ENCODE measurements at regions not wholly inside any gene's neighbourhood (a gene's known extent, or its start where the extent isn't known, plus 50 kb on each side); places are given as distances from the start of the nearest gene placed in this dataset.

DNA sequence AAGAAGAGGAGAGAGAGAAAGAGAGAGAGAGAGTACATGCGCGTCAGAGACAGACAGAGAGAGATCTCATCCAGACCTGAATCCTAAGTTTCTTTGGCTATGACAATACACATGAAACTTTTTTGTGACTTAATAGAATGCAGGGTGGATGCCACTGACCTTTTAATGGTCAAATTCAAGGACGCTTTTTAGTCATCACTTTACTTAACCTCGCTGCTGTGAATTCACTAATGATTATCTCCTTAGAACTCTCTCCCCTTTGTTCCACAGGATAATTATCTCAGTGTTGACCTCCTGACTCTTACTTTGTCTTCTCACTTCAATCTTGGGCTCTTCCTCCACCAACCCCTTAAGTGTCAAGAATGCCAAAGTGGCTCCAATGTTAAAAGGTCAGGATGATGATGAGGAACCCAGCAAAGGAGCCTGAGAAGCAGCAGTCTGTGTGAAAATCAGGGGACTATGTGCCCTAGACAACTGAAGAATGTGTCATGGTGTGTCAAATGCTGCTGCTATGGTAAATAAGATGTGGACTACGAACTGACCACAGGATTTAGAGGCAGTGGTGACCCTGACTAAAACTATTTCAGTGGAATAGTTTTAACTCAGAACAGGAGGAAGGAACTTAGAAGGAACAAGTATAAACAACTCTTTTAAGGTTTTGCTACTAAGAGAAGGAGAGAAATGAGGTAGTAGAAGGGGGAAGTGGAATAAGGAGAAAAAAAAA, 382.1 kb downstream of the ZEB2 start:
- ChIA-PET POLR2A (no interaction called here), CTCF (no interaction called here)
- H3K27ac ChIP-seq (ENCODE audit: extremely low read depth, low read depth, low read length), result no peak overlapping the region
- H3K4me1 ChIP-seq (ENCODE audit: control insufficient read depth, insufficient read depth, low read length), result no peaks in the 10 kb centered on the region
- no peaks in the 10 kb centered on the region for H3K9me3 ChIP-seq (ENCODE audit: control insufficient read depth, insufficient read depth, low read depth, low read length)
- no peak overlapping the region for H3K4me3 ChIP-seq (ENCODE audit: low read depth, low read length)
- H3K36me3 ChIP-seq (ENCODE audit: control insufficient read depth in 2 of 2, insufficient read depth in 1 of 2, low read length in 2 of 2), result no peaks in the 10 kb centered on the region
- no peak for TF ChIP-seq ZNF248 (tag by site-specific recombination; IDR thresholded peaks at IDR 0.05)
- TF ChIP-seq ZNF324 (tag by site-specific recombination; IDR thresholded peaks at IDR 0.05), result no peak
- no peak for TF ChIP-seq ZNF610 (tag by site-specific recombination; IDR thresholded peaks at IDR 0.05; ENCODE audit: borderline replicate concordance)
- TF ChIP-seq ZNF704 (tag by site-specific recombination; IDR thresholded peaks at IDR 0.05), result no peak
- TF ChIP-seq ZNF596 (tag by site-specific recombination; IDR thresholded peaks at IDR 0.05), result peak; percentile 12; the same call in 1 of the 2 replicates

DNA sequence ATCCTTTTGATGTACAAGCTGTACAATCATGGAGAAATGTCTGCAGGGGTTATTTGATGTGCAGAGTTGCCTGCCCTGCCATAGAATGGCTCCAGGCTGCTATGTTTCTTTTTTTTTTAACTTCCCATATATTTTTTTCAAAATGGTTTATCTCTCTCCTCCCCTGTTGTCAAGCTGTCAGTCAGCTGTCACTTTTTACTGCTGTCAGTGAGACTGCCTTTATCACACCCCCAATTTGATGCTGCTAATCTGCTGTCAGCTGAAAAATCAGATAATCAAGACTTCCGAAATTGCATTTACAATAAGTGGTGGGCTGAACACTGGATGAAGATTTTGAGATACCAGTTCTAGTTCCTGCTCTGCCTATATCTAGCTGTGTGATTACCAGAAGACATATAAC, 382.6 kb downstream of the ZEB2 start:
- no peaks in the 10 kb centered on the region for H3K9me3 ChIP-seq (ENCODE audit: control insufficient read depth, insufficient read depth, low read depth, low read length)
- no peaks in the 10 kb centered on the region for H3K36me3 ChIP-seq (ENCODE audit: control insufficient read depth in 2 of 2, insufficient read depth in 1 of 2, low read length in 2 of 2)
- POLR2A ChIA-PET, result no interaction called here
- H3K4me3 ChIP-seq (ENCODE audit: low read depth, low read length), result no peak overlapping the region
- no peaks in the 10 kb centered on the region for H3K4me1 ChIP-seq (ENCODE audit: control insufficient read depth, insufficient read depth, low read length)
- CTCF ChIA-PET, result no interaction called here
- TF ChIP-seq, protein P1, sequence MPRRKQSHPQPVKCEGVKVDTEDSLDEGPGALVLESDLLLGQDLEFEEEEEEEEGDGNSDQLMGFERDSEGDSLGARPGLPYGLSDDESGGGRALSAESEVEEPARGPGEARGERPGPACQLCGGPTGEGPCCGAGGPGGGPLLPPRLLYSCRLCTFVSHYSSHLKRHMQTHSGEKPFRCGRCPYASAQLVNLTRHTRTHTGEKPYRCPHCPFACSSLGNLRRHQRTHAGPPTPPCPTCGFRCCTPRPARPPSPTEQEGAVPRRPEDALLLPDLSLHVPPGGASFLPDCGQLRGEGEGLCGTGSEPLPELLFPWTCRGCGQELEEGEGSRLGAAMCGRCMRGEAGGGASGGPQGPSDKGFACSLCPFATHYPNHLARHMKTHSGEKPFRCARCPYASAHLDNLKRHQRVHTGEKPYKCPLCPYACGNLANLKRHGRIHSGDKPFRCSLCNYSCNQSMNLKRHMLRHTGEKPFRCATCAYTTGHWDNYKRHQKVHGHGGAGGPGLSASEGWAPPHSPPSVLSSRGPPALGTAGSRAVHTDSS (tag by site-specific recombination; IDR thresholded peaks at IDR 0.05), result no peak
- TF ChIP-seq ZNF837 (tag by site-specific recombination; IDR thresholded peaks at IDR 0.05), result no peak
- no peak for TF ChIP-seq ZNF169 (tag by site-specific recombination; IDR thresholded peaks at IDR 0.05)
- no peak overlapping the region for H3K27ac ChIP-seq (ENCODE audit: extremely low read depth, low read depth, low read length)

- POLR2A ChIA-PET, result no interaction called here
- CTCF ChIA-PET, result no interaction called here
- H3K9me3 ChIP-seq (ENCODE audit: control insufficient read depth, insufficient read depth, low read depth, low read length), result no peaks in the 10 kb centered on the region
- TF ChIP-seq ZNF433 (tag by site-specific recombination; IDR thresholded peaks at IDR 0.05; ENCODE audit: low read depth) (no peak), PRDM1 (tag by site-specific recombination; IDR thresholded peaks at IDR 0.05) (peak; percentile 99), ZNF843 (tag by site-specific recombination; IDR thresholded peaks at IDR 0.05) (no peak)
- H3K36me3 ChIP-seq (ENCODE audit: control insufficient read depth in 2 of 2, insufficient read depth in 1 of 2, low read length in 2 of 2), result no peaks in the 10 kb centered on the region
- H3K27ac ChIP-seq (ENCODE audit: extremely low read depth, low read depth, low read length), result no peak overlapping the region
- H3K4me1 ChIP-seq (ENCODE audit: control insufficient read depth, insufficient read depth, low read length), result no peaks in the 10 kb centered on the region
- no peak overlapping the region for H3K4me3 ChIP-seq (ENCODE audit: low read depth, low read length)
Measured at GRCh38 chr2:144136297-144137010, 383.5 kb downstream of the ZEB2 start.

GRCh38 chr2:144133936-144134665, 385.8 kb downstream of the ZEB2 start:
- Histone ChIP-seq H3K27ac (ENCODE audit: extremely low read depth, low read depth, low read length) (no peak overlapping the region), H3K9me3 (ENCODE audit: control insufficient read depth, insufficient read depth, low read depth, low read length) (no peaks in the 10 kb centered on the region), H3K4me1 (ENCODE audit: control insufficient read depth, insufficient read depth, low read length) (no peaks in the 10 kb centered on the region), H3K36me3 (ENCODE audit: control insufficient read depth in 2 of 2, insufficient read depth in 1 of 2, low read length in 2 of 2) (no peaks in the 10 kb centered on the region), H3K4me3 (ENCODE audit: low read depth, low read length) (no peak overlapping the region)
- POLR2A ChIA-PET, result no interaction called here
- CTCF ChIA-PET, result no interaction called here
- TF ChIP-seq ZBTB10 (tag by site-specific recombination; IDR thresholded peaks at IDR 0.05), result no peak
- TF ChIP-seq ZNF585B (tag by site-specific recombination; IDR thresholded peaks at IDR 0.05), result no peak
- TF ChIP-seq ZBTB17 (tag by site-specific recombination; IDR thresholded peaks at IDR 0.05), result no peak
- no peak for TF ChIP-seq ZNF280C (tag by site-specific recombination; IDR thresholded peaks at IDR 0.05)
- TF ChIP-seq ZNF529 (tag by site-specific recombination; IDR thresholded peaks at IDR 0.05; ENCODE audit: insufficient replicate concordance), result no peak
